ENCODE measurements at regions not wholly inside any gene's neighbourhood (a gene's known extent, or its start where the extent isn't known, plus 50 kb on each side); places are given as distances from the start of the nearest gene placed in this dataset.

DNA sequence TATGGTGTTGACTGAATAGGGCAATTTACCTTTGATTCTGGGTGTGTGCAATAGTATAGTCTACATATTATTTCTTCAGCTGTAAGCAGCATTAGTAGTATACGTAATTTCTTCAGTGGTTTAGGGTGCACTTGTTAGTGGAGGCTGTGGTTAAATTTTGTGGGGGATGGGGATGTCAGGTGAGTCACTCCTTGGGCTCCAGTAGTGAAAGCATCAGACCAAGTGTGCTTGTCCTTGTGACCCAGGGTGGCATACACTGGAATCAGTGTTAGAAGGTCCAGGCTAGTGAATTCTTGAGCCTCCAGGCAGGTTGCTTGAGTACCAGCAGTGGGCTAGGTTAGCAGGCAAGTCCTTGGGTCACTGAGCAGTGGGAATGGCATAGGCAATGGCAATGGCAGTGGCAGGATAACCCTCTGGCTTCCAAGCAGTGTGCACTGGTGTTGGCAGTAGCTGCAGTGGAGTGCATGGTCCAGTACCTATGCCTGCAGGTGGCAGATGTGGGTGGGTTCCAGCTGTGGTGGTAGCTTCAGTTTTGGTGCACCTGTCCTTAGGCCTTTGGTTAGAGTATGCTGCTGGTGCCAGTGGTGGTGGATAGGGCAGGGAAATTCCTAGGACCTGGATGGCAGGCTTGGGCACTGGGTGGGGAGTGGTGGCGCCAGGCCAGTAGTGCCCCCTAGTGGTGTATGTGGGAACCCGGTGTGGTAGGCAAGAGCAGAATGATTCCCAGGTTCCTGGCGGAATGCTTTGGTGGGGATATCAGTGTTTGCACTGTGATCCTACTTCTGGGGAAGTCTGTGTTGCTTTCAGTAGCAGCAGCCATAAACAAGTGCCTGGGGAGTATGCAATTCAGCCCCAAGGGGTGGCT lies 531.0 kb downstream of the SMARCA1 start:
- intact Hi-C loops (cut with micrococcal nuclease; ENCODE audit: unreplicated experiment) (no loop called here), in situ Hi-C loops (cut with MboI) (no loop called here)
- no peaks in the 10 kb centered on the region for H3K4me1 ChIP-seq (ENCODE audit: control insufficient read depth, insufficient read depth, low read length)
- RAD21 ChIA-PET (ENCODE audit: unreplicated experiment): no interaction called here
- 10% methylated on average over 4 of the region's 4 CpGs for WGBS (ENCODE audit: insufficient coverage, insufficient replicate concordance, low lambda C conversion rate, missing lambda C conversion rate)
- no peak overlapping the region for H2AFZ ChIP-seq (ENCODE audit: control insufficient read depth, low read depth, low read length)
- POLR2A ChIA-PET: no interaction called here
- H3K79me2 ChIP-seq (ENCODE audit: control insufficient read depth, insufficient read depth, low read length): no peaks in the 10 kb centered on the region
- no peaks in the 10 kb centered on the region for H3K9me3 ChIP-seq (replicated peaks; ENCODE audit: control insufficient read depth, insufficient read depth, low read length)
- ATAC-seq: no peak
- no peaks in the 10 kb centered on the region for H3K36me3 ChIP-seq (ENCODE audit: control insufficient read depth in 2 of 2, insufficient read depth in 2 of 2, low read length in 1 of 2)
- TF ChIP-seq, protein P1, sequence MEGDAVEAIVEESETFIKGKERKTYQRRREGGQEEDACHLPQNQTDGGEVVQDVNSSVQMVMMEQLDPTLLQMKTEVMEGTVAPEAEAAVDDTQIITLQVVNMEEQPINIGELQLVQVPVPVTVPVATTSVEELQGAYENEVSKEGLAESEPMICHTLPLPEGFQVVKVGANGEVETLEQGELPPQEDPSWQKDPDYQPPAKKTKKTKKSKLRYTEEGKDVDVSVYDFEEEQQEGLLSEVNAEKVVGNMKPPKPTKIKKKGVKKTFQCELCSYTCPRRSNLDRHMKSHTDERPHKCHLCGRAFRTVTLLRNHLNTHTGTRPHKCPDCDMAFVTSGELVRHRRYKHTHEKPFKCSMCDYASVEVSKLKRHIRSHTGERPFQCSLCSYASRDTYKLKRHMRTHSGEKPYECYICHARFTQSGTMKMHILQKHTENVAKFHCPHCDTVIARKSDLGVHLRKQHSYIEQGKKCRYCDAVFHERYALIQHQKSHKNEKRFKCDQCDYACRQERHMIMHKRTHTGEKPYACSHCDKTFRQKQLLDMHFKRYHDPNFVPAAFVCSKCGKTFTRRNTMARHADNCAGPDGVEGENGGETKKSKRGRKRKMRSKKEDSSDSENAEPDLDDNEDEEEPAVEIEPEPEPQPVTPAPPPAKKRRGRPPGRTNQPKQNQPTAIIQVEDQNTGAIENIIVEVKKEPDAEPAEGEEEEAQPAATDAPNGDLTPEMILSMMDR (IDR thresholded peaks at IDR 0.05 in 2 of 3, conservative IDR thresholded peaks at IDR 0.05 in 1 of 3; ENCODE audit: control insufficient read depth in 2 of 3, extremely low read depth in 1 of 3, insufficient read depth in 1 of 3, low read depth in 3 of 3, low read length in 3 of 3): peak in 2 of 3 experiments; percentile 14 to 22; a peak in 1 of 6 replicates
- TF ChIP-seq NFXL1 (IDR thresholded peaks at IDR 0.05; ENCODE audit: borderline replicate concordance): no peak
- BruUV-seq (replicated peaks): no TSS peak
- CTCF ChIA-PET: no interaction called here
- no peak overlapping the region for H3K4me3 ChIP-seq
- no peak overlapping the region for H3K9ac ChIP-seq (ENCODE audit: control insufficient read depth, insufficient read depth, low read length)
- no peak for DNase-seq (ENCODE audit: low read depth, low spot score)
- H3K27me3 ChIP-seq (replicated peaks in 1 of 2; ENCODE audit: control insufficient read depth in 2 of 2, insufficient read depth in 2 of 2, low read length in 1 of 2): no peaks in the 10 kb centered on the region
- no peaks in the 10 kb centered on the region for H4K20me1 ChIP-seq (ENCODE audit: control insufficient read depth, insufficient read depth)
- H3K4me2 ChIP-seq (ENCODE audit: control insufficient read depth, insufficient read depth): no peak overlapping the region
- no peak overlapping the region for H3K27ac ChIP-seq (ENCODE audit: control insufficient read depth, insufficient read depth)
- no peak for FAIRE-seq
- SMC1A ChIA-PET (ENCODE audit: uncharacterized antibody, unreplicated experiment): no interaction called here

DNA sequence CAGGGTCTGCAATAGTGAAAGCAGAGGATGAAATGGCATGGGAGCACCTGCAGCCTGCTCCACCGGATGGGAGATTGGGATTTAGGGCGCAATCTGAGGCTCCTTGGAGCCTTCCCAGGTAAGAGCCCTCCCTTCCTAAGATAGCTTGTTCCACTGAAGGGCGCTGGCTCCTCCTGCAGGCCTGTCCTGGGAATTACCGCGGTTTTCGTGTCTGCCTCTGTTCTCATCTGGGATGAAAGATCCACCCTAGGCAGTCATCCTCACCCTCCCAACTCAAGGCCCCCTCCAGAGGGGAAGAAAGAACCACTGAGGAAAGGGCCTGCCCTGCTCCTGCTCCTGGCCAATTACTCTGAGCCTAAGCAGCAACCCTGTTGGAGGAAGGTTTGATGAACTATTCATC lies 547.5 kb downstream of the SMARCA1 start:
- no peak overlapping the region for H3K9ac ChIP-seq (ENCODE audit: control insufficient read depth, insufficient read depth, low read length)
- H3K36me3 ChIP-seq (ENCODE audit: control insufficient read depth in 2 of 2, insufficient read depth in 2 of 2, low read length in 1 of 2): no peaks in the 10 kb centered on the region
- H3K9me3 ChIP-seq (replicated peaks; ENCODE audit: control insufficient read depth, insufficient read depth, low read length): no peaks in the 10 kb centered on the region
- no peaks in the 10 kb centered on the region for H3K4me1 ChIP-seq (ENCODE audit: control insufficient read depth, insufficient read depth, low read length)
- CTCF ChIA-PET: interaction anchor here (1.7 to 2.0 kb wide), 3 partner anchors 157 to 870 kb away, joined by 6 read pairs; no protein-coding TSS in a partner anchor
- ATAC-seq (peak; percentile 74), DNase-seq (ENCODE audit: low read depth, low spot score) (no peak), FAIRE-seq (no peak)
- TF ChIP-seq SMARCA5 (IDR thresholded peaks at IDR 0.05): no peak
- no peak for TF ChIP-seq DPF2 (IDR thresholded peaks at IDR 0.05)
- no peak for TF ChIP-seq RCOR1 (conservative IDR thresholded peaks at IDR 0.05; ENCODE audit: low read depth, low read length)
- TF ChIP-seq SMC3 (IDR thresholded peaks at IDR 0.05; ENCODE audit: borderline replicate concordance, low read length): peak; percentile 38; the same call in 1 of the 2 replicates
- peak; percentile 72 for TF ChIP-seq RAD21 (IDR thresholded peaks at IDR 0.05; ENCODE audit: insufficient read depth, low read depth, low read length)
- TF ChIP-seq RUNX3 (IDR thresholded peaks at IDR 0.05; ENCODE audit: low read length): peak; percentile 42; the same call in 1 of the 2 replicates
- TF ChIP-seq, protein P1 (IDR thresholded peaks at IDR 0.05 in 2 of 3, conservative IDR thresholded peaks at IDR 0.05 in 1 of 3; ENCODE audit: control insufficient read depth in 2 of 3, extremely low read depth in 1 of 3, insufficient read depth in 1 of 3, low read depth in 3 of 3, low read length in 3 of 3): peak; percentile 66 to 77 (median 75)
- no peak for TF ChIP-seq STAT3 (IDR thresholded peaks at IDR 0.05; ENCODE audit: low read depth, low read length)
- no TSS peak for BruUV-seq (replicated peaks)
- H3K27me3 ChIP-seq (replicated peaks in 1 of 2; ENCODE audit: control insufficient read depth in 2 of 2, insufficient read depth in 2 of 2, low read length in 1 of 2): no peaks in the 10 kb centered on the region
- no peaks in the 10 kb centered on the region for H3K79me2 ChIP-seq (ENCODE audit: control insufficient read depth, insufficient read depth, low read length)
- SMC1A ChIA-PET (ENCODE audit: uncharacterized antibody, unreplicated experiment): no interaction called here
- no peak overlapping the region for H3K4me2 ChIP-seq (ENCODE audit: control insufficient read depth, insufficient read depth)
- no peak overlapping the region for H3K4me3 ChIP-seq
- H4K20me1 ChIP-seq (ENCODE audit: control insufficient read depth, insufficient read depth): no peaks in the 10 kb centered on the region
- POLR2A ChIA-PET: no interaction called here
- RAD21 ChIA-PET (ENCODE audit: unreplicated experiment): no interaction called here
- 1% methylated on average over 6 of the region's 6 CpGs for WGBS (ENCODE audit: insufficient coverage, insufficient replicate concordance, low lambda C conversion rate, missing lambda C conversion rate)
- in situ Hi-C loops (cut with MboI): no loop called here
- H2AFZ ChIP-seq (ENCODE audit: control insufficient read depth, low read depth, low read length): no peak overlapping the region
- intact Hi-C loops (cut with micrococcal nuclease; ENCODE audit: unreplicated experiment): loop anchor here (5.0 to 10.0 kb wide), 2 partner anchors 458 to 871 kb away; no protein-coding TSS in a partner anchor
- no peak overlapping the region for H3K27ac ChIP-seq (ENCODE audit: control insufficient read depth, insufficient read depth)
